ENCODE measurements at regions not wholly inside any gene's neighbourhood (a gene's known extent, or its start where the extent isn't known, plus 50 kb on each side); places are given as distances from the start of the nearest gene placed in this dataset.
A peak's percentile ranks its signal among the peaks of the same experiment; 100 is the strongest.

DNA sequence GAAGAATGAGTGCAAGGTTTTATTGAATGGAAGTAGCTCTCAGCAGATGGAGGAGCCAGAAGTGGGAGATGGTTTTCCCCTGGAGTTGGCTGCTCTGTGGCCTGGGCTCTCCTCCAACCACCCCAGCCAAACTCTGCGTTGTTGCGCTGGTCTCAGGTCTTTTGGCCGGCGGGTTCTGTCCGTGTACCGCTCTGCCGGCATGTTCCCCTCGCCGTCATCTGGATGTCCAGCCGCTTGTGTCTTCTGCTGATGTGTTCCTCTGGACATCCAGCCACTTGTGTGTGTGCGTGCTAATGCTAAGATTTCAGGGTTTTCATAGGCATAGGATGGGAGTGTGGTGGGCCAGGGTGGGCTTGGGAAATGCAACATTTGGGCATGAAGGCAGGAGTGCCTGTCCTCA, 1311.3 kb upstream of the TMEFF2 start:
- Histone ChIP-seq H4K20me1 (ENCODE audit: control insufficient read depth, insufficient read depth) (no peaks in the 10 kb centered on the region), H3K27me3 (replicated peaks in 1 of 2; ENCODE audit: control insufficient read depth in 2 of 2, insufficient read depth in 2 of 2, low read length in 1 of 2) (no peaks in the 10 kb centered on the region), H3K27ac (ENCODE audit: control insufficient read depth, insufficient read depth) (no peak overlapping the region), H3K9me3 (replicated peaks; ENCODE audit: control insufficient read depth, insufficient read depth, low read length) (no peaks in the 10 kb centered on the region), H3K79me2 (ENCODE audit: control insufficient read depth, insufficient read depth, low read length) (no peaks in the 10 kb centered on the region), H3K4me1 (ENCODE audit: control insufficient read depth, insufficient read depth, low read length) (no peaks in the 10 kb centered on the region), H3K4me3 (no peak overlapping the region), H3K36me3 (ENCODE audit: control insufficient read depth in 2 of 2, insufficient read depth in 2 of 2, low read length in 1 of 2) (no peaks in the 10 kb centered on the region), H3K9ac (ENCODE audit: control insufficient read depth, insufficient read depth, low read length) (no peak overlapping the region), H3K4me2 (ENCODE audit: control insufficient read depth, insufficient read depth) (no peak overlapping the region), H2AFZ (ENCODE audit: control insufficient read depth, low read depth, low read length) (no peak overlapping the region)
- SMC1A ChIA-PET (ENCODE audit: uncharacterized antibody, unreplicated experiment): interaction anchor here (0.6 to 1.4 kb wide), 2 partner anchors 15 to 525 kb away, joined by 3 to 4 read pairs; no protein-coding TSS in a partner anchor
- CTCF ChIA-PET: no interaction called here
- DNase-seq (ENCODE audit: low read depth, low spot score) (no peak), FAIRE-seq (no peak), ATAC-seq (no peak)
- no TSS peak for BruUV-seq (replicated peaks)
- RAD21 ChIA-PET (ENCODE audit: unreplicated experiment): no interaction called here
- intact Hi-C loops (cut with micrococcal nuclease; ENCODE audit: unreplicated experiment) (no loop called here), in situ Hi-C loops (cut with MboI) (no loop called here)
- TF ChIP-seq ZNF207 (IDR thresholded peaks at IDR 0.05; ENCODE audit: borderline replicate concordance): no peak
- TF ChIP-seq NFXL1 (IDR thresholded peaks at IDR 0.05; ENCODE audit: borderline replicate concordance): no peak
- TF ChIP-seq RCOR1 (conservative IDR thresholded peaks at IDR 0.05; ENCODE audit: low read depth, low read length): no peak
- no peak for TF ChIP-seq CEBPB (IDR thresholded peaks at IDR 0.05; ENCODE audit: borderline replicate concordance in 1 of 2, low read depth in 2 of 2, low read length in 2 of 2)
- TF ChIP-seq, protein P1, sequence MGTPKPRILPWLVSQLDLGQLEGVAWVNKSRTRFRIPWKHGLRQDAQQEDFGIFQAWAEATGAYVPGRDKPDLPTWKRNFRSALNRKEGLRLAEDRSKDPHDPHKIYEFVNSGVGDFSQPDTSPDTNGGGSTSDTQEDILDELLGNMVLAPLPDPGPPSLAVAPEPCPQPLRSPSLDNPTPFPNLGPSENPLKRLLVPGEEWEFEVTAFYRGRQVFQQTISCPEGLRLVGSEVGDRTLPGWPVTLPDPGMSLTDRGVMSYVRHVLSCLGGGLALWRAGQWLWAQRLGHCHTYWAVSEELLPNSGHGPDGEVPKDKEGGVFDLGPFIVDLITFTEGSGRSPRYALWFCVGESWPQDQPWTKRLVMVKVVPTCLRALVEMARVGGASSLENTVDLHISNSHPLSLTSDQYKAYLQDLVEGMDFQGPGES (IDR thresholded peaks at IDR 0.05): no peak
- 94% methylated on average over 11 of the region's 11 CpGs for WGBS (ENCODE audit: insufficient coverage, insufficient replicate concordance, low lambda C conversion rate, missing lambda C conversion rate)
- POLR2A ChIA-PET: no interaction called here

DNA sequence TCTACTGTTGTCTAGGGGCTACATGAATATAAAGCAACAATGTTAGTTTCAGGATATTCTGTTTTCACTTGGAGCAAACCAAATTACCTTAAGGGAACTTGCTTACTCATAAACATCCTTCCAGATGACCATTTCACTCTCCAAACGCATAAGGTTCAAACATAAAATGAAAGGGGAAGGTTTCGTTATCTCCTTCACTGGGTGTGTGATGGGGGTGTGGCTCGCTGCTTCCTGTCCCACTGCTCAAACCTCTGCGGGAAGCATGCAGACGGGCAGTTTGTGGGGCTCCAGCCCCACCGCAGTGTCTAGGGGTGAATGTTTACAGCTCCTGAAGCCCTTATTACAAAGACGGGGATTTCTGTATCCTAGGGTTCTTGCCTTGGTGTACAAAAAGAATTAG, 1310.9 kb upstream of the TMEFF2 start:
- no peak for FAIRE-seq
- H2AFZ ChIP-seq (ENCODE audit: control insufficient read depth, low read depth, low read length): no peak overlapping the region

More for the DNA sequence above, 1310.9 kb upstream of the TMEFF2 start:
- DNase-seq (ENCODE audit: low read depth, low spot score): no peak
- H3K27ac ChIP-seq (ENCODE audit: control insufficient read depth, insufficient read depth): no peak overlapping the region
- H3K4me3 ChIP-seq: no peak overlapping the region
- peak; percentile 48 for ATAC-seq
- H3K9me3 ChIP-seq (replicated peaks; ENCODE audit: control insufficient read depth, insufficient read depth, low read length): no peaks in the 10 kb centered on the region
- BruUV-seq (replicated peaks): no TSS peak
- no peaks in the 10 kb centered on the region for H3K4me1 ChIP-seq (ENCODE audit: control insufficient read depth, insufficient read depth, low read length)
- H3K79me2 ChIP-seq (ENCODE audit: control insufficient read depth, insufficient read depth, low read length): no peaks in the 10 kb centered on the region
- ChIA-PET SMC1A (ENCODE audit: uncharacterized antibody, unreplicated experiment) (interaction anchor here (0.6 to 1.4 kb wide), 2 partner anchors 15 to 525 kb away, joined by 3 to 4 read pairs; no protein-coding TSS in a partner anchor), RAD21 (ENCODE audit: unreplicated experiment) (no interaction called here), POLR2A (no interaction called here), CTCF (no interaction called here)
- H4K20me1 ChIP-seq (ENCODE audit: control insufficient read depth, insufficient read depth): no peaks in the 10 kb centered on the region
- H3K9ac ChIP-seq (ENCODE audit: control insufficient read depth, insufficient read depth, low read length): no peak overlapping the region
- no peaks in the 10 kb centered on the region for H3K36me3 ChIP-seq (ENCODE audit: control insufficient read depth in 2 of 2, insufficient read depth in 2 of 2, low read length in 1 of 2)
- no peak for TF ChIP-seq HDAC6 (IDR thresholded peaks at IDR 0.05; ENCODE audit: unreplicated experiment)
- TF ChIP-seq SUZ12 (IDR thresholded peaks at IDR 0.05; ENCODE audit: unreplicated experiment): no peak
- WGBS (ENCODE audit: insufficient coverage, insufficient replicate concordance, low lambda C conversion rate, missing lambda C conversion rate): 46% methylated on average over 7 of the region's 7 CpGs
- H3K27me3 ChIP-seq (replicated peaks in 1 of 2; ENCODE audit: control insufficient read depth in 2 of 2, insufficient read depth in 2 of 2, low read length in 1 of 2): no peaks in the 10 kb centered on the region
- H3K4me2 ChIP-seq (ENCODE audit: control insufficient read depth, insufficient read depth): no peak overlapping the region
- in situ Hi-C loops (cut with MboI): no loop called here
- intact Hi-C loops (cut with micrococcal nuclease; ENCODE audit: unreplicated experiment): no loop called here

Measured in GM12878 (cell line).